NCI-H524 (cell line): ENCODE measurements at regions not wholly inside any gene's neighbourhood (a gene's known extent, or its start where the extent isn't known, plus 50 kb on each side); places are given as distances from the start of the nearest gene placed in this dataset.
A peak's percentile ranks its signal among the peaks of the same experiment; 100 is the strongest.

Source experiments
- DNase-seq, 2 experiments: peaks; one replicate each; lab custom pipeline; 2025; lab: John Stamatoyannopoulos, UW

DNA sequence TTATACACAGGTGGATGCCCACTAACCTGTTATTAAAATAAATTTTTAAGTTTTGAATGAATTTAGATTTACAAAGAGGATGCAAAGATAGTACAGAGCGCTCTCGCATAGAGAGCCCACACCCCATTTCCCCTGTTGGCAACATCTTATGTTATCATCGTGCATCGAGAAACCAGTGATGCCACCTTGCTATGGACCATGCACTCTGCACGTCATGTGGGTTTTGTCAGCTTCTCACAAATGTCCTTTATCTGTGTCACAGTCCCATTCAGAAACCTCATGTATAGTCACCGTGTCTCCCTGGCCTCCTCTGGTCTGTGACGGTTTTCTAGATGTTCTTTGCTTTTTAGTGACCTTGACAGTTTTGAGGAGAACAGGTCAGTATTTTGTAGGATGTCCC lies 60.0 kb downstream of the ING1 start:
- no peak for DNase-seq

DNA sequence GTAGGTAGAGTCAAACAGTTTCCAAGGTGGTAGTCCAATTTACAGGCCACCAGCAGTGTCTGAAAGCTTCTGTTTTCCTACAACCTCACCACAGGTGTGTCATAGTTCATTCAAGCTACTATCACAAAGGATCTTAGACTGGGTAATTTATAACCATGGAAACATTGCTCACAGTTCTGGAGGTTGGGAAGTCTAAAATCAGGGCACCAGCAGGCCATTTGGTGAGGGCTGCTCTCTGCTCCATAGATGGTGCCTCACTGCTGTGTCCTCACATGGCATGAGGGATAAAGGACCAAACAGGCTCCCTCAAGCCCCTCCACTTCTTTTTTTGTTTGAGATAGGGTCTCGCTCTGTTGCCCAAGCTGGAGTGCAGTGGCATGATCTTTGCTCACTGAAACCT lies 60.6 kb downstream of the ING1 start:
- no peak for DNase-seq

- DNase-seq: no peak
These were observed 61.0 kb downstream of the ING1 start for GRCh38 chr13:110774490-110774889.

DNA sequence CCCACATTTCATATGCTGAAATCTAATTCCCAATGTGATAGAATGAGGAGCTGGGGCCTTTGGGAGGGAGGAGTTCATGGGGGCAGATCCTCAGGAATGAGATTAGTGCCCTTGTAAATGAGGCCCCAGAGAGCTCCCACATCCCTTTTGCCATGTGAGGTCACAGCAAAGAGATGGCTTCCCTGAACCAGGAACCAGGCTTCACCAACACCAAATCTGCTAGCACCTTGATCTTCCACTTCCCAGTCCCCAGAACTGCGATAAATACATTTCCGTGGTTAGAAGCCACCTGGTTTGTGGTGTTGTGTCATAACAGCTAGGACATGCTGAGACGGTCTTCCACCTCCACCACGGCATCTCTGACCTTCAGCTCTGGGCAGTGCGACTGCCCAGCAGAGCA lies 62.1 kb downstream of the ING1 start:
- no peak for DNase-seq

DNA sequence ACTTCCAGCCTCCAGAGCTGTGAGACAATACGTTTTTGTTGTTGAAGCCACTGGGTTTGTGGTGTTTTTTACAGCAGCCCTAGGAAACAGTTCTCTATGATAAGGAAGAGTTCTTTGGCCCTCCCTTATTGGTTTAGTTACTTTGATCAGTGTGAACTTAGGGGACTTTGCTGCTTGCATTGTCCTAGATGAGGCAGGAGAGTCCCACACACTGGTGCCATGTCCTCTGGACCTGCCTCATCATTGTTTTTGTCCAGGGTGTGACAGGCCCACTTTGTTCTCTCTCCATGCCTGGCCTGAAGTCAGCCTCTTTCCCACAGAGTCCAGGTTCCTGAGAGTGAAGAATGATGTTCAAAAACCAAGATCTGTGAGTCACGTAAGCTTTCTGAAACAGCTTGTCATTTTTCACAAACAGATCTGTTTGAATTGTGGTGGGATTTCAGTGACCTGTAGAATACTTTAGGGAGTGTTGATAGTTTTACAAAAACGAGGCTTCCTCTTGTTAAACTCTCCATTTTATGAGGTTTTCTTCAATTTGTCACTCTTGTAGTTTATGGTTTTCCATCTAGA lies 63.8 kb downstream of the ING1 start:
- no peak for DNase-seq

GRCh38 chr13:110779022-110779421 lies 65.5 kb downstream of the ING1 start:
- no peak for DNase-seq

DNA sequence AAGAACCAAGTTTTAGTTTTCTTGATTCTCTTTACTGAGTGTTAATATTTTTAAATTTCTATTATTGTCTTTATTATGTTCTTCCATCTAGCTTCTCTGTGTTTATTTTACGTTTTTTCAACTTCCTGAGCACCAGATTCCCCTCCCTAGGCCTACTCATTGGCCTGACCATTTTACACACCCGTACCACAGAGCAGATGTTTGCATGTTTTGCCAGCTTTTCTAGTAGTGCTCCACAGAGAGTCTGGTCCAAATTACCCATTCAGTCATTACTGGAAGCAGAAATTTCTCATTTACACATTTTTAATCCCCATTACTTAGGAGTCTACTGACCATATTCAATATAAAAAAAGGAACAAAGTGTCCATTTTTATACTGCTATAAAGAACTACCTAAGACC lies 66.9 kb downstream of the ING1 start:
- DNase-seq: no peak

DNA sequence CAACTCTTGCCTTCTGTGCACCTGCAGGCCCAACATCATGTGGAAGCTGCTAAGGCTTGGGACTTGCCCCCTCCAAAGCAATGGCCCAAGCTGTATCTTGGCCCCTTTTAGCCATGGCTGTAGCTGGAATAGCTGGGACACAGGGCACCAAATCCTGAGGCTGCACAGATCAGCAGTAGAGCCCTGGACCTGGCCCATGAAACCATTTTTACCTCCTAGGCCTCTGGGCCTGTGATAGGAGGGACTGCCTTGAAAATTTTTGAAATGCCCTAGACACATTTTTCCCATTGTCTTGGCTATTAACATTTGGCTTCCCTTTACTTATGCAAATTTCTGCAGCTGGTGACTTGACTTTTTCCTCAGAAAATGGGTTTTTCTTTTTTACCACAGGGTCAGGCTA lies 68.7 kb downstream of the ING1 start:
- no peak for DNase-seq

DNA sequence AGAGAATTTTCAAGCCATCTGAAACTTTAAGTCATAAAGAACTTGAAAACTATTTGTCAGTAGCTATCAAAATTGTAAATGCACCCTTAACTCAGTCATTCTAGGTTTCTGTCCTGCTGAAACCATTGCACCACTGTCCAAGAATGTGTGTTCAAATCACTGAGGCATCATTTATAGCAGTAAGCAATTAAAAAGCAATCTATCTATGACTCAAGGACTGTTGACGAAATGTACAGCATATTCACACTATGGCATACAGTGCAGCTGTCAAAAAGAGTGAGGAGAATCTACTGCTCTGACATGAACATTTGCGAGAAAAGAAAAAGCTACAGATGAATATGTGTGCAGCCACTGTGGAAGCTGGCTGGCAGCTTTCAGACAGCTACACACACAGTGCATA lies 71.2 kb downstream of the ING1 start:
- no peak for DNase-seq

DNA sequence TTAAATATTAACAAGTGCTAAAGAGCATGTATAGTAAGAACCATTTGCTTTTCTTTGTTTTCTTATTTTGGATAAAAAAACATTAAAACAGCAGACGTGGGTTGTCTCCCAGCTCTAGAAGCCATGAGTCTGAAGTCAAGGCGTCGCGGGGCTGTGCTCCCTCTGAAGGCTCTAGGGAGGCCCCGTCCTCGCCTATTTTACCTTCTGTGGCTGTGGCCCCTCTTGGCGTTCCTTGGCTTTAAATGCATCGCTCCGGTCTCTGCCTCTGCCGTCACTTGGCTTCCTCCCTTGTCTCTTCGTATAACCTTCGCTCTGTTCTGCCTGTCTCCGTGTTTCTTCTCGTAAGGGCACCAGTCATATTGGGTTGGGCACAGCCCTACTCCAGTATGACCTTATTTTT lies 75.3 kb downstream of the ING1 start:
- DNase-seq: no peak

GRCh38 chr13:110789871-110790270 lies 76.4 kb downstream of the ING1 start:
- DNase-seq: no peak

DNA sequence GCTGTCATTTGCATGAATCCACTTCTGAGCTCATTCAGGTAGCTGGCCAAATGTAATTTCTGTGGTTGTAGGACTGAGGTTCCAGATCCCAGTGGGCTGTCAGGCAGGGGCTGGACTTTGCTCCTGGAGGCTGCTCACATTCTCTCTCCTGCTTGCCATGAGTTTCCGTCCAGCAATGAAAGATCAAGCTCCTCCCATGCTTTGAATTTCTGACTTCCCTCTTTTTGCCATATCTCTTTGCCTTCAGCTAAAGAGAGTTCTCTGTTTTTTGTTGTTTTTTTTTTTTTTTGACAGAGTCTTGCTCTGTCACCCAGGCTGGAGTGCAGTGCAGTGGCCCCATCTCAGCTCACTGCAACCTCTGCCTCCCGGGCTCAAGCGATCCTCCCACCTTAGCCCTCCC lies 76.9 kb downstream of the ING1 start:
- no peak for DNase-seq

DNA sequence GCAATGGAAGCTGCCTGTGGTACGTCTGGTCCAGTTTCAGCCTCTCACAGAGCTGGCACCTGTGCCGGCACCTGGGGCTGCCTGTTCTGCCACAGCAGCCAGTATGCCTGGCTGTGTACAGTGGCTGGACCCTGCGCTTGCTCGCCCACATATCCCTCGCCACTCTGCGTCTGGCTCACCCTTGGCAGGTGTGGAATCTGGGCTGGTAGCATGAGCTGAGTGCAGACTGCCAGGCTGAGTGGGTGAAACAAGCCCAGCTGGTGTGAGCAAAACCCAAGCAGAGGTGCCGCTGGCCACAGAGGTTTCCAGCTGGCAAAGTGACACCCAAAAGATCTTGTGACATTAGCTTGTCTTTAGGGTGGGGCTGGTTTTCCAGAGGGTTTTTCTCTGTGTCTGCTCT lies 80.7 kb downstream of the ING1 start:
- DNase-seq: no peak

GRCh38 chr13:110797230-110797877 lies 83.9 kb downstream of the ING1 start:
- peak in 1 of 2 experiments; percentile 28 for DNase-seq

DNA sequence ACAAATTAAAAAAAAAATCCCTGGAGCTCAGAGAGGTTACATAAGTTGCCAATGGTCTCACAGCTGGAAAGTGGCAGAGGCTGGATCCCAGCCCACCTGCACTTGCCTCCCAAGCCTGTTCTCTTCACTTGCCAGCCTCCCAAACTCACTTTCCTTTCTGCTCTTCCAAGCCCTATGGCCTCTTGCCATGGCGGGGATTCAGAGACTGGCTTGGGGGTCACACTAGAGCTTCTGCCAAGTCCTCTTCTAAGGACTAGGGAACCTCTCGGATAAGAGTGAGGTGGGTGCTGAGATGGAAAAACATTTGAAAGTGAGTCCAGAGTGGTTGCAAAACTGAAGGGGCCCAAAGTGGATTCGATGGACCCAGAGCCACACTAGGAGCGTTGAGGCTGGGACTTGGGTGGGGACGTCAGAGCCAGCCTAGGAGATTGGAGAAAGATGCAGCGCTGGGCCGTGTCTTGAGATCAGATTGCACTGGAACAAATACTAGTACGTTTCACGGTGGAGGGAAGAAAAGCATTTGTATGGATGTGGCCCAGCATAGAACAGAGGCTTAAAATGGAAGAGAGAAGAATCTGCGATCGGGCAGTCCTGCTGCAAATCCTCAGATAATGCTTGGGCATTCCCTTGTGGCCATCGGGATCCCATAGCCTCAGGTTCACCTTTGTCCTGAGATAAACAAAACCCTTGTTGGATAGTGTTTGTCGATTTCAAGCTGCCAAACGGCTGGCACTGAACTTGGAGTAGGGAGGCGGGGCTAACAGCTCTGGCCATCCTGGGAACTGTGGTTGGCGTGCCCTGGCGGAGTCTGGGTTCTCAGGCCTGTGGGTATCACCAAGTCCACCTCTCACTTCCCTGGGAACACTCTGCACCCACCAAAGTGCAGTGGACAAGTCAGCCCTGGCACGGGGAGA lies 84.8 kb downstream of the ING1 start:
- no peak for DNase-seq

- no peak for DNase-seq
These were observed 86.0 kb downstream of the ING1 start for GRCh38 chr13:110799246-110800236.

DNA sequence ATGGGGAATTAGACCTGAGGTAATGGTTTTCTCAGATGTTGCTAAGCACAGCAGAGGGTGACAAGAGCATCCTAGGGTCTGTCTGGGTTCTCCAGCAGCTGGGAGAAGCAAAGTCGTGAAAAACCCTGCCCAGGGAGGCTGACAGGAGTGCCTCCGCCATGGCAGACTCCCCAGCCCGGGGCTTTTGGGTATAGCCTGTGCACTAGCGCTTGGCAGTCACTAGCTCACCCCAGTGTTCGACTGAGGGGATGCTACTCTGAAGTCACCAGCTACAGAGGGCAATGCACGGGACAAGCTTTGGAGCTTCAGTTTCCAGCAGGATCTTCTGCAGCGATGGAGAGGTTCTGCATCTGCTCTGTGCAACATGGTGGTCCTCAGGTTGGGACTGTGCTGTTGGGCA lies 87.5 kb downstream of the ING1 start:
- DNase-seq: peak in 1 of 2 experiments; percentile 9

DNA sequence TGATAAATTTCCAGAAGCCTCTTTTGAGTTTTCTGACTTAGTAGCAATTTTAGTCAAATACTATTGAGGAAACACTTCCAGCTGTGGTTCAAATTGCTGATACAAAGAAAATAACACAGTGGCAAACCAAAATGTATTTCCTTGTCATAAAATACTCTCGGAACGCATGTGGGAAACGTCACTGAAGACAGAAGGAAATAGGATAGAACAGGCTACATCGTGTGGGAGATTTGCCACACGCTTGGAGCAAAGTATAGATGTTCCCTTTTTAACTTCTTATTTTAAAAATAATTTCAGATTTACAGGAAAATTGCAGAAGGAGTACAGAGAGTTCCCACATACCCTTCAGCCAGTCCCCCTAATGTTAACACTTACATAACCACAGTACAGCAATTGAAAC lies 88.8 kb downstream of the ING1 start:
- no peak for DNase-seq

GRCh38 chr13:110806636-110807035 lies 93.1 kb downstream of the ING1 start:
- no peak for DNase-seq

DNA sequence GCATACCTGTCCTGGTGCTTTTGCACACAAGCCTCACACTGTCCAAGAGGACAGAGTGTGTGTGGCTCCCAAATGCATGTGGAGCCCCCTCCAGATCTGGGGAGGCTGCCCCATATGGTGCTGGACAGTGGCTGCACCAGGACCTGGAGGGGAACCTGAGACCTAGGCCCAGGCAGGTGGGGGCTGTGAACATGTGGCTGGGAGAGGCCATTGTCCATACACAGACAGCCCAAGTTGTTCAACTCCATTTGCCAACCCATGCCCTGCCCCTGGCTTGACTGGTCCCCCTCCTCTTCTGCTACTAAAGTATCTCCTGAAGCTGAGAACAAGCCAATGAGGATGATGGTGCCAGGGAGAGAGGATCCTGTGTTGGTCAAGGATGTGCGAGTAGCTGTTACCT lies 94.0 kb downstream of the ING1 start:
- DNase-seq: no peak

DNA sequence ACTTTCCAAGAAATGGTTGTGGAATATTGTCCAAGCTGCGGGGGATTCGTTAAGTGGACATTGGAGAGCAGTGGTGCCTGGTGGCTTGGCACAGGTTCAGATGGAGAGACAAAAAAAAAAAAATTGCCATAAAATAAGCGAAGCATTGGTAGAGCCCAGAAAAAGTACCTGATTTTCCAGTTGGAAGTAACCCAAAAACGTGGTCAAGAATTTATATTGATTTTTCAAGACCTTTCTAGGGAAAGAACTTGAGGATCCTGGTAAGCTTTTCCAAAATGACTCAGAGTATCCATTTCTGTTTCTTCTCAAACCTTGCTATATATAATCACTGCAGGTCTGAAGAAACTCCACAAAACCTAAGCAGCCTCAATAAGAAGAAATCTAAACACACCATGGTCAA lies 94.6 kb downstream of the ING1 start:
- DNase-seq: no peak

GRCh38 chr13:110809871-110810486 lies 96.5 kb downstream of the ING1 start:
- DNase-seq: no peak
